ENCODE measurements at regions not wholly inside any gene's neighbourhood (a gene's known extent, or its start where the extent isn't known, plus 50 kb on each side); places are given as distances from the start of the nearest gene placed in this dataset.

DNA sequence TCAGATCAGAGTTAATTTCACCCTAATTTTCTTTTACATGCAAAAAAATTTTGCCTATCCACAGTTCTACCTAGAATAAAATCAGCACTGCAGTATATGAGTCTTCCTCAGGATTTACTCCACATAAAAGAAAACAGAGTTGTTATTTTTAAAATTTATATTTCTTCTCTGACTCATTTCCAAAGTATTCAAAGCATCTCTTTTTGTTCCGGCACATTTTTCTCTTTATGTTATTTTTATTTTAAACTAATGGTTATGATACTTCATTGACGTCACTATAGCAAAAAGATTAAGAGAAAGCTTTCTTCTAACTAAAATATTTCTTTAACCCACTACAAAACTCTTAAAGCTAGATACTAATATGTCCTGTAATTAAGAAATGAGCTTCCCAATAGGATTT is 590.4 kb downstream of the PRELID2 start:
- no peak for ATAC-seq
- DNase-seq (ENCODE audit: low spot score) = no peak
- intact Hi-C loops (cut with DNase I) = loop anchor here (10.0 kb wide), 1 partner anchor 1800 kb away; no protein-coding TSS in a partner anchor

- intact Hi-C loops (cut with DNase I) = loop anchor here (10.0 kb wide), 1 partner anchor 1799 kb away; no protein-coding TSS in a partner anchor
- DNase-seq (ENCODE audit: low spot score) (no peak), ATAC-seq (no peak)
Measured at GRCh38 chr5:145244251-145244650, 590.9 kb downstream of the PRELID2 start.

DNA sequence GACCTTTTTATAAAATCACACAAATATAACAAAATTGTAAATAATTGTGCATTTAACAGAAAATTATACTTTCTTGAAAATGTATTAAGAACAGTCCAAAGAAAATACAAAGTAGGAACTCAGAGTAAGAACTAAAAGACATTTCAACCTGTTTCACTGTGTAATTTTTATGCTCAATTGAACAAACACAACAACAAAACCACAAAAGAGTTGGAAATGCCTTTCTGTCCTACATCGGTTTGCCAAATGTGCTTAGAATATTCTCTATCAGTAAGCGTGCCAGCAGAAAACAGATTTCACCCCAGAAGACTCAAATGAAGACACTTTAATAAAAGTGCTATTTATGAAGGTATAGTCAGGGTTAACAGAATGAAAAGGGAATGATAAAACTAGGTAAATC is 592.1 kb downstream of the PRELID2 start:
- DNase-seq (ENCODE audit: low spot score) (no peak), ATAC-seq (no peak)
- intact Hi-C loops (cut with DNase I) = loop anchor here (10.0 kb wide), 1 partner anchor 1798 kb away; no protein-coding TSS in a partner anchor

DNA sequence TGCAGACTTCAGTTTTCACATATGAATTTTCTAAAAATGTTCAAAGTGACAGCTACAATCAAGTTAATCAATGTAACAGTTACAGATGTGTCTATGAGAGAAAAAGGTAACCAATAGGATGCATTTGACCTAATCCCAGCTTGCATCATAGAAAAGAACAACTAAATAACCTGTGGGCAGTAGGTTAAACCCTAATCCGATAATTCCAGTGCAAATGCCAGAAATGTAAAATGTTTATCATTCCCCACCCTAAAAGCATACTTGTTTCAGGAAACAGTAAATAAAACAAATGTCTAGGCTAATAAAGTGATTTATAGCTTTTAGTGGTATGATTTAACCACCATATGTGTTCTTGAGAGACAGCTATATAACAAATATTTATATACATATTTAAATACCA is 592.6 kb downstream of the PRELID2 start:
- intact Hi-C loops (cut with DNase I) = loop anchor here (10.0 kb wide), 1 partner anchor 1798 kb away; no protein-coding TSS in a partner anchor
- ATAC-seq = no peak
- no peak for DNase-seq (ENCODE audit: low spot score)

- DNase-seq (ENCODE audit: low spot score) = no peak
- intact Hi-C loops (cut with DNase I) = no loop called here
- ATAC-seq = no peak
Measured at GRCh38 chr5:145237843-145238242, 597.3 kb downstream of the PRELID2 start.

- intact Hi-C loops (cut with DNase I) = no loop called here
- ATAC-seq (no peak), DNase-seq (ENCODE audit: low spot score) (no peak)
Measured at GRCh38 chr5:145236983-145237382, 598.2 kb downstream of the PRELID2 start.

- no peak for ATAC-seq
- DNase-seq (ENCODE audit: low spot score) = no peak
- intact Hi-C loops (cut with DNase I) = no loop called here
Measured at GRCh38 chr5:145236127-145236526, 599.0 kb downstream of the PRELID2 start.

- intact Hi-C loops (cut with DNase I) = no loop called here
- ATAC-seq (no peak), DNase-seq (ENCODE audit: low spot score) (no peak)
Measured at GRCh38 chr5:145233461-145233860, 601.7 kb downstream of the PRELID2 start.

- intact Hi-C loops (cut with DNase I) = no loop called here
- DNase-seq (ENCODE audit: low spot score) = no peak
- no peak for ATAC-seq
Measured at GRCh38 chr5:145230781-145231180, 604.4 kb downstream of the PRELID2 start.

DNA sequence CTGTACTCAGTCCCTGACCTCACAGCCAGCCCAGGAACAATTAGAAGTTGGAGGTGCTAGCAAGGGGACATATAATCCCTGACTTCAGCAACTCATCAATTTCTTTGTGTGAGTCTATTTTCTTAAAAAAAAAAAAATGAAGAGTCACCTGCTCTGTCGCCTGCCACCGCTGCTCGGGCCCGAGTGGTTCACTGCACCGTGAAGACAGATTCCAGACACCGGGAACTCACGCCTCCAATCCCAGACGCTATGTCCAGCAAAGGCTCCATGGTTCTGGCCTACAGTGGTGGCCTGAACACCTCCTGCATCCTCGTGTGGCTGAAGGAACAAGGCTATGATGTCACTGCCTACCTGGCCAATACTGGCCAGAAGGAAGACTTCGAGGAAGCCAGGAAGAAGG is 606.6 kb downstream of the PRELID2 start:
- DNase-seq (ENCODE audit: low spot score) (no peak), ATAC-seq (no peak)
- intact Hi-C loops (cut with DNase I) = no loop called here

GRCh38 chr5:145227881-145228280 is 607.3 kb downstream of the PRELID2 start:
- no peak for DNase-seq (ENCODE audit: low spot score)
- intact Hi-C loops (cut with DNase I) = no loop called here
- ATAC-seq = no peak

- intact Hi-C loops (cut with DNase I) = no loop called here
- ATAC-seq = no peak
Measured at GRCh38 chr5:145226726-145227125, 608.4 kb downstream of the PRELID2 start.

DNA sequence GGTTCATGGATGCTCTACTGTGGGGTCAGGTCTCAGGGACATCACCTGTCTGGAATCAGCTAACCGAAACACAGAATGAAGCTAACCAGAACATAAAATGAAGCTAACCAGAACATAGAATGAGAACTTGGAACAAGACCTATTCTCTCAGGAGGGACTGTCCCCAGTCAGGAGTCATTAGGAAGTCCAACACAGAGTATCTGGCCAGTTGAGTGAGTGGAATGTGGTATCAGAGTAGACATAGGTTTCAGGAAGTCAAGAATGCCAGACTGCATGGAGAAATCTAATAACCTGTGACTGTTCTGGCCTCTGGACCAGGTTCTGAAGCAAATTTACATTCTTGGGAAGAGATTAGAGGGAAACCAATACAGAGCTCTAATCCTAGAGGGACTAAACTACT is 609.6 kb downstream of the PRELID2 start:
- ATAC-seq = no peak
- DNase-seq (ENCODE audit: low spot score) = no peak
- intact Hi-C loops (cut with DNase I) = no loop called here

More at GRCh38 chr5:145226726-145227125, 608.4 kb downstream of the PRELID2 start:
- no peak for DNase-seq (ENCODE audit: low spot score)

DNA sequence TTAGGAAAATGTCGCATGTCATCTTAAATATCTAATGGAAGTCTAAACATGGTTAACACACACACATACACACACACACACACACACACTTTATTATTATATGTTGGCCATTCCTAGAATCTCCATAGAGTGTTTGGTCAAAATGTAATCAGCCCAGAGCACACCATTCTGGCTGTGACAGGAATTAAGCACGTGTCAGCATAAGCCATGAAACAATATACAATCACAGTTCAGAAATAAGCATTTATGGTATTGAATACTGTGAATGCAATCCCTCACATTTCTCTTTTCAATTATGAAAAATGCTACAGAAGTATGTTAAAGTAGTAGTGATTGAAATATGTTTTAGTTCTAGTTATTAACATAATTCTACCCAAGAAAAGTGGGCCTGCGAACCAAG is 611.6 kb downstream of the PRELID2 start:
- ATAC-seq (no peak), DNase-seq (ENCODE audit: low spot score) (no peak)
- intact Hi-C loops (cut with DNase I) = no loop called here

DNA sequence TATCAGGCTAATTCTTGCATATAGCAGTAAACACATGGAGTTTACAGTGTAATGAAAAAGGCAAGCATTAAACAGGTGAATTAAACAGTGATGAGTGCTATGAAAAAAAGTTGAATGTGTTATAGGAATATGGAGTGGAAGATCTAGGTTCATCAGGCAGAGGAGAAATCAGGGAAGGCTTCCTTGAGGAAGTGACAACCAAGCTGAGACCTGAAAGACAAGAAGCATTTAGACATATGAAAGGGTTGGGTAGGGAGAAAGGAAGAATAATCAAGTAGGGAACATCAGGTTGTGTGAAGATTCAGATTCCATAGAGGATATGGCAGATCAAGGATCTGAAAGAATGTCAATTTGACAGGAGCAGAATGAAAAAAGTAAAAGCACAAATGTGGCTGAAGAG is 612.5 kb downstream of the PRELID2 start:
- ATAC-seq (no peak), DNase-seq (ENCODE audit: low spot score) (no peak)
- intact Hi-C loops (cut with DNase I) = no loop called here

DNA sequence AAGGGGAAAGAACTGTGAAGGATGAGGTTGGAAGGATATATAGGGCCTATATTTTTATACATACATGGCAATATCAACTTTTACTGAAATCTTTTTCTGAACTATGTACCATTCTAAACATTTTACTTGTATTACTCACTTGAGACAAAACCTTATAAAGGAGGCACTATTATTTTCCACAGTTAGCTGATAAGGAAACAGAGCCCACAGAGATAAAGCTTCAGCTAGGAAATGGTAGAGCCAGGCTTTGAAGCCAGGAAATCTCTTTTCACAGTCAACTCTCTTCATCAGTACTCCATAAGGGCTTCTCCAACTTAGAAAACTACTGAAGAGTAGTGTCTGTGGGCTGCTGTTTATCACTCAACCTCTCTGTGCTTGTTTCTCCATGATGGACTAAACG is 613.7 kb downstream of the PRELID2 start:
- intact Hi-C loops (cut with DNase I) = no loop called here
- no peak for ATAC-seq
- no peak for DNase-seq (ENCODE audit: low spot score)

GRCh38 chr5:145220481-145220880 is 614.7 kb downstream of the PRELID2 start:
- intact Hi-C loops (cut with DNase I) = no loop called here
- ATAC-seq = no peak

GRCh38 chr5:145218982-145219381 is 616.2 kb downstream of the PRELID2 start:
- intact Hi-C loops (cut with DNase I) = no loop called here
- ATAC-seq = no peak

More at GRCh38 chr5:145220481-145220880, 614.7 kb downstream of the PRELID2 start:
- no peak for DNase-seq (ENCODE audit: low spot score)

DNA sequence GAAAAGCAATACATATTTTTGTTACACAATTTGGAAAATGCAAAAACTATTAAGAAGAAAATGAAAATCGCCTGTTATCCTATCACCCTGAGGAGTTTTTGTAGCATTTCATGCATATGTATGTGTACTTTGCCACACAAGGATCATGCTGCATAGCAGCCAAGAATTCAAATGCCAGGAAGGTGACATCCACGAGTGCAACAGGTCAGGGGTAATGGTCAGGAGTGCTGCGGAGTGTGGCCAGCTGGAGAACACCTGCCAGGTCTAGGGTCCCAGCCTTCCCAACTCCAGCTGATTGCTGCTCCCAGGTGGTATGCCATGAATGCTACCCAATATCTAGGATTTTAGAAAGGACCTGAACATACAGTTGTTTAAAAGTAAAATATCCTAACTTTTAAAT is 617.1 kb downstream of the PRELID2 start:
- intact Hi-C loops (cut with DNase I) = no loop called here
- ATAC-seq (no peak), DNase-seq (ENCODE audit: low spot score) (no peak)

More at GRCh38 chr5:145218982-145219381, 616.2 kb downstream of the PRELID2 start:
- no peak for DNase-seq (ENCODE audit: low spot score)

GRCh38 chr5:145210020-145210419 is 625.1 kb downstream of the PRELID2 start:
- DNase-seq (ENCODE audit: low spot score) (no peak), ATAC-seq (no peak)
- intact Hi-C loops (cut with DNase I) = no loop called here

GRCh38 chr5:145205546-145205945 is 629.6 kb downstream of the PRELID2 start:
- ATAC-seq (no peak), DNase-seq (ENCODE audit: low spot score) (no peak)
- intact Hi-C loops (cut with DNase I) = no loop called here

DNA sequence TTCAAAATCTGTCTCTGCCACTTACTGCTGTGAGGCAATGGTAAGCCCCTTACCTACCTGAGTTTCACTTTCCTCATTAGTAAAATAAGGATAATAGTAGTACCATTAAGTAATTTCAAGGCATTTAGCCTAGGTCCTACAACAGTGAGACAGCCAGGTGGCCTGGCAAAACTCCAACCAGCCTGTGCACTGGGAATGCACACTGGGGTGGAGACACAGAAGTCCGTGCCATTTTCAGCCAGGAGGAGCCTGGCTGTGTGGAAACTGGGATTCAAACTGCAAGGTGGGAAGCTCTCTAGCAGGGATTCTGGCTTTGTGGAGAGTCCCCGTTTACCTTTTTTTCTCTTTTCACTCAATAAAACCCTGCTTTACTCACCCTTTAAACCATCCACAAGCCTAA is 630.4 kb downstream of the PRELID2 start:
- intact Hi-C loops (cut with DNase I) = no loop called here
- DNase-seq (ENCODE audit: low spot score) (no peak), ATAC-seq (no peak)

Data from sciatic nerve (tissue), 2 donors.